ENCODE measurements at regions not wholly inside any gene's neighbourhood (a gene's known extent, or its start where the extent isn't known, plus 50 kb on each side); places are given as distances from the start of the nearest gene placed in this dataset.

- no peak for TF ChIP-seq CTCF (conservative IDR thresholded peaks at IDR 0.05)
- no peak for TF ChIP-seq EZH2 (IDR thresholded peaks at IDR 0.05; ENCODE audit: low read depth)
- Histone ChIP-seq H3F3A (ENCODE audit: insufficient read depth, low read depth) (no peaks in the 10 kb centered on the region), H3K79me2 (ENCODE audit: low read depth) (no peaks in the 10 kb centered on the region), H3K27ac (no peak overlapping the region), H3K4me2 (no peak overlapping the region), H3K9me2 (ENCODE audit: insufficient read depth) (no peaks in the 10 kb centered on the region), H3K9me3 (ENCODE audit: insufficient read depth, low read depth) (no peaks in the 10 kb centered on the region), H3K36me3 (ENCODE audit: low read depth) (no peaks in the 10 kb centered on the region), H2AFZ (no peak overlapping the region), H3K4me3 (no peak overlapping the region), H3K4me1 (replicated peaks; ENCODE audit: insufficient read depth) (no peaks in the 10 kb centered on the region), H3K27me3 (ENCODE audit: insufficient read depth, low read depth) (no peaks in the 10 kb centered on the region), H4K20me1 (ENCODE audit: insufficient read depth) (no peaks in the 10 kb centered on the region)
- POLR2A ChIA-PET (ENCODE audit: unreplicated experiment): no interaction called here
- intact Hi-C loops (cut with micrococcal nuclease; ENCODE audit: unreplicated experiment): no loop called here
- no peak for DNase-seq
- CTCF ChIA-PET: no interaction called here
- no TSS peak for BruUV-seq (replicated peaks)
Observed at GRCh38 chr6:150799276-150799805, 66.2 kb upstream of the MTHFD1L start.

GRCh38 chr6:150800674-150801314 lies 64.7 kb upstream of the MTHFD1L start:
- H3K27ac ChIP-seq: no peak overlapping the region
- H3K4me3 ChIP-seq: no peak overlapping the region
- no peak overlapping the region for H3K4me2 ChIP-seq
- POLR2A ChIA-PET (ENCODE audit: unreplicated experiment): interaction anchor here (0.6 kb wide), 1 partner anchor 396 kb away, joined by 5 read pairs; no protein-coding TSS in a partner anchor
- H3K79me2 ChIP-seq (ENCODE audit: low read depth): no peaks in the 10 kb centered on the region
- H3K9me3 ChIP-seq (ENCODE audit: insufficient read depth, low read depth): no peaks in the 10 kb centered on the region
- H3F3A ChIP-seq (ENCODE audit: insufficient read depth, low read depth): no peaks in the 10 kb centered on the region
- H3K27me3 ChIP-seq (ENCODE audit: insufficient read depth, low read depth): no peaks in the 10 kb centered on the region
- DNase-seq: no peak
- H4K20me1 ChIP-seq (ENCODE audit: insufficient read depth): no peaks in the 10 kb centered on the region
- no TSS peak for BruUV-seq (replicated peaks)
- CTCF ChIA-PET: interaction anchor here (0.6 kb wide), 1 partner anchor 725 kb away, joined by 4 read pairs; no protein-coding TSS in a partner anchor
- no peak overlapping the region for H2AFZ ChIP-seq
- H3K9me2 ChIP-seq (ENCODE audit: insufficient read depth): no peaks in the 10 kb centered on the region
- TF ChIP-seq CTCF (conservative IDR thresholded peaks at IDR 0.05): no peak
- intact Hi-C loops (cut with micrococcal nuclease; ENCODE audit: unreplicated experiment): no loop called here
- H3K4me1 ChIP-seq (replicated peaks; ENCODE audit: insufficient read depth): no peaks in the 10 kb centered on the region
- no peaks in the 10 kb centered on the region for H3K36me3 ChIP-seq (ENCODE audit: low read depth)

- peak; percentile 18 to 81 for DNase-seq
- H3K9me2 ChIP-seq (ENCODE audit: insufficient read depth): no peaks in the 10 kb centered on the region
- CTCF ChIA-PET: interaction anchor here (0.7 kb wide), 1 partner anchor 566 kb away, joined by 6 read pairs; no protein-coding TSS in a partner anchor
- no peak overlapping the region; the same call in 1 of the 2 replicates for H3K4me2 ChIP-seq
- no peaks in the 10 kb centered on the region for H3K79me2 ChIP-seq (ENCODE audit: low read depth)
- H3K9me3 ChIP-seq (ENCODE audit: insufficient read depth, low read depth): no peaks in the 10 kb centered on the region
- peaks cover 8% of the 10 kb centered on the region; the same call in 1 of the 2 replicates for H3K36me3 ChIP-seq (ENCODE audit: low read depth)
- no peak overlapping the region for H2AFZ ChIP-seq
- peaks cover under 1% of the 10 kb centered on the region; the same call in 1 of the 2 replicates for H3F3A ChIP-seq (ENCODE audit: insufficient read depth, low read depth)
- no peaks in the 10 kb centered on the region for H4K20me1 ChIP-seq (ENCODE audit: insufficient read depth)
- no peak overlapping the region for H3K4me3 ChIP-seq
- peaks cover 11% of the 10 kb centered on the region for H3K4me1 ChIP-seq (replicated peaks; ENCODE audit: insufficient read depth)
- no peaks in the 10 kb centered on the region for H3K27me3 ChIP-seq (ENCODE audit: insufficient read depth, low read depth)
- POLR2A ChIA-PET (ENCODE audit: unreplicated experiment): interaction anchor here (0.6 kb wide), 1 partner anchor 88 kb away, joined by 3 read pairs; no protein-coding TSS in a partner anchor
- no peak for TF ChIP-seq EZH2 (IDR thresholded peaks at IDR 0.05; ENCODE audit: low read depth)
- TF ChIP-seq CTCF (conservative IDR thresholded peaks at IDR 0.05): no peak
- intact Hi-C loops (cut with micrococcal nuclease; ENCODE audit: unreplicated experiment): no loop called here
- peak overlapping the region; percentile 44; the same call in 1 of the 2 replicates for H3K27ac ChIP-seq
- BruUV-seq (replicated peaks): no TSS peak
Observed at GRCh38 chr6:150806790-150807189, 58.7 kb upstream of the MTHFD1L start.

All from PC-9 (cell line).